GM18858 (cell line): ENCODE measurements at regions not wholly inside any gene's neighbourhood (a gene's known extent, or its start where the extent isn't known, plus 50 kb on each side); places are given as distances from the start of the nearest gene placed in this dataset.

Experiments used
- ATAC-seq: cut with Tn5 transposase; IDR thresholded peaks from one replicate; pipeline ENCODE4 v1.9.1; 2021; ENCODE audit not compliant: unreplicated experiment

DNA sequence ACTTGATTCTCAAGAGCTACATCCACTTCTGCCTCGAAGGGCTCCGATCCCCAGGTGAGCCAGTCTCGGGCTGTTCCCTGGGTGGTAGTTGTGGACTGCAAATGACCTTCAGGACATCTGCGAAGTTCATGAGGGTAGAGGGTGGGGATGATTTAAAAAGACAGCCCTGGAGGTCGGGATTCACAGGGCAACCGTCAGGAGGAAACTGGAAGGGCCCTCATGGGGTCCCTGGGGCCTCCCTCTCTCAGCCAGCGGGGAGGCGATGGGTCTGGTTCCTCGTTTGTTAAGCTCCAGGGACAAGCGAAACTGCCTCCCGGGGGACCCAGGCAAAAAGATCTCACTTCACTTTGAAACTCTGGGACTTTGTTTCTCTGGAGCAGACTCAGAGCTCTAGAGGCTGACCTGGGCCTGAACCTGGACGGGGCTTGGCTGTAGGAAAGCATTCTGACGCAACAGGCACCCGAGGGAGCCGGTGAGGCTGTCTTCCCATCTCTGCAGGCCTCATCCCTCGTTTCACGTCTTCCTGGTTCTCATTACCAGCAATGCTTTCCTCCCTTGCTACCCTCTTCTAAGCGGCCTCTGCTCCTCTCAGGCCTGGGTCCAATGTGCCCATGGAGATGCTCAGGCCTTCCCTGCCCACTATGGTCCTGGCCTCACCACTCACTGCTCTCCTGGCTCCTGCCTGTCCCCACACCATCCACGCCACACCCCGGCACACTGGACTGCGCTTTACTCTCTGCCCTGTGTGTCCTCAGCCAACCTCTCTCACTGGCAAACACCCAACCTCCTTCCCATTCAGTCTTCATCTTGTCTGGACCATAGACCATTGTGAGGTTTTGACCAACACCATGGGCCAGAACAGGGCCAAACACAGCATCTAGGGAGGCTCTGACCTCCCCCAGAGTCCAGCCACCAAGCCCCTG lies 214.2 kb upstream of the TNRC6C start:
- ATAC-seq: no peak

DNA sequence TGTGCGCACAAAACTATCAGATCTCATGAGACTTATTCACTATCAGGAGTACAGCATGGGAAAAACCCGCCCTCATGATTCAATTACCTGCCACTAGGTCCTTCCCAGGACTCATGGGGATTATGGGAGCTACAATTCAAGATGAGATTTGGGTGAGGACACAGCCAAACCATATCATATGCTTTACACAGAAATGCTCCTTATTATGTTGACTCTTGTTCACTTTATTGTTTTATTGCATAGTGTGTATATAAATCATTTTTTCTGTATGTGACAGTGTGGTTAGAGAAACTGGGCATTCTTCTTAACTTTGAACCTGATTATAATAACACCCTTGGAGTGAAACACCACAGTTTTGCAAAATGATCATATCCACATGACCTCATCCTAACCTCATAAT lies 212.8 kb upstream of the TNRC6C start:
- ATAC-seq: no peak

DNA sequence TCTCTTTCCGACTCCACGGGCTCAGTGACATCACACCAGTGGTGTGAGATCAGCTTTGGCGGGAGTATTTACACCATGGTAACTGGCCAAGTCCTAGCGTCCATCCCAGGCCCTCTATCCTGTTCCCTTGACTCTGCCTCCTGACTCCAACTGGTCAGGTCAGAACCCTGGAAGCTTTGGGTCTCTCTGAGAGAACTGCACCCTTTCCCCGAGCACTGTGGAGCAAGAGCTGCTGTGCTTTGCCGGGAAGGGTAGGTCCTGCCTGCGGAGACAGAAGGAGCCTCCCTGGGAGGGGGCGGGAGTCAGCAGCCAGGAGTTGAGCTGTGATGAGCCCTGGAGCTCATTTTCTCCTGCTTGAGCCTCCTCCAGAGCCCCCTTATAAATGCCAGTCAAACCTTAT lies 212.1 kb upstream of the TNRC6C start:
- no peak for ATAC-seq

DNA sequence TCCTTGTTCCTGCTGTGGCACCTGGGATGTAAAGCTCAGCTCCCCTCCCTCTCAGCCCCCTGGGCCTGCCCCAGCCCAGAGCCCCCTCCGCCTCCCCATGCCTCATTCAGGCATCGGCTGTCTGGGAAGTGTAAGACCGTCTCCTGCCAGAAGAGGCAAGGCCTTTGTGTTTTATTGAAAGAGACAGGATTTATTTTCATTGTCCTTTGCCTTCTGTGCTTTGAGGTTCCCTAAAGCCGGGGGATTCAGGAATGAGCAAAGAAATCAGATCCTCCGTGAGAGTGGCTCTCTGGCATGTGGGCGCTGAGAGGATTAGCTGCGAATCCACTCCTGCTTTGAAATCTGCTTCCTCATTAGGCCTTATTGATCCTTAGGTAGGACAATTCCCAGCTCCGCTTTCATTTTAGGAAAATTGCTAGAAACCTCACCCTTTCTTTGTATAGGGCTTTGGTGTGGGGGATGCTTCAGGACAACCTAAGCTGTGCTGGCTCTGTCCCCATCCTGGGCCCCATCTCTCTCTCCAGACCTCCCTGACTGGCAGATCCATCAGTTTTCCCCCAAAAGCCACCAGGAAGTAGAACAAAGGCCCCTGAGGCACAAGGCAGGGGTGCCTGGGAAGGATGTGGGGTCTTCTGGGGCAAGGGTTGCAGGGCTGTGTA lies 211.5 kb upstream of the TNRC6C start:
- ATAC-seq: no peak

DNA sequence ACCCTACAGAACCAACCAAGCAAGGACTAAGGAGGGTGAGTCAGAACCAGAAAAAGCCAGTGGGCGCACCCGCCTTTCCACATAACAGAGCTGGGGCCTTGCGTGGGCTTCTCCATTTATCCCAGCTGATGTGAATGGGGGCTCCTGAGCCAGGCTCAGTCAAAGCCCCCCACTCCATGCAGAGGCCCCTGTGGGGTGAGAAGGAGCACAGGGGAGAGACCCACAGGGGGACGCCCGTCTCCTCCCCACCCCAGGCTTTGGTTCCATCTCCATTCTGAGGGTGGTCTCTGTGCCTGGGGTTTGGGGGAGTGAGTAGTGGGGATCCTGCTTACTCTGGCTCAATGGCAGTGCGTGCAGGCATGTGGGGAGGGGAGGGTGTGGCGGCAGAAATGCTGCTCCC lies 210.1 kb upstream of the TNRC6C start:
- no peak for ATAC-seq

DNA sequence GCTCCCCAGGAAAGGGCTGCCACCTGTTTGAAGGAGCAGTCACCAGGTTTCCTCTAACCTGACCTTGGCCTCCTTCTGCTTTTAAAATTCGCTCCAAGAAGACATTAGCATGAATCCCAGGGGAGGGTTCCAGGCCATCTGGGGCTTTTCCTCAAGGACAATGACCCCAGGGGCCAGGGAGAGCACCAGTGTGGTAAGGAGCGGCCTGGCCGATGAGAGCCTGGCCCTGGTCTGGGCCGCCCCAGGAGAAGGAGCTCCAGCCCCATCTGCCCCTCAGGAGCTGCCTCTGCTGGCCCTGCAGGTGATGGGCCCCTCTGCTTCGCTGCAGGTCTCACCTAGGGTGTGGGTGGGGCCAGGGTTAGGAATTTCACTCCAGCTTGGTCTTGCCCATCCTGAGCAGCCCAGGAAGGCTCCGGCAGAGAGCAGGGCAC lies 209.2 kb upstream of the TNRC6C start:
- ATAC-seq: no peak

DNA sequence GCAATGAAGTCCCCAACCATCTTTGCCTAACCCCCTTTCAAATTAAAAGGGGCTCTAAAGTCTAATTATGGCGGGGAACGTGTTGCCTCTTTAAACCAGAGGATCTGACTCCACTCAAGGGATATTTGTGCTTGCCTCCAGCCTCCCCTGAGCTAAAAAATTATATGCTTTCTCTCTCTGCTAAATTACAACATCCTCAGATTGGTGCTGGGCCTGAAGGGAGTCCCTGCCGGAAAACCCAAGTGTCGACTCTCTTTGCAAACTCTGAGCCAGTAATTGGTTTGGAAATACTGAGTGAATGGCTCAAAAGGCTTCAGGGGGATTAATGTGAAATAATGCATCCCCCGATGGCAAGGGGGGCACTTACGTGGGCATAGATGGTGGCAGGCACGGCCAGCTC lies 208.5 kb upstream of the TNRC6C start:
- ATAC-seq: no peak

DNA sequence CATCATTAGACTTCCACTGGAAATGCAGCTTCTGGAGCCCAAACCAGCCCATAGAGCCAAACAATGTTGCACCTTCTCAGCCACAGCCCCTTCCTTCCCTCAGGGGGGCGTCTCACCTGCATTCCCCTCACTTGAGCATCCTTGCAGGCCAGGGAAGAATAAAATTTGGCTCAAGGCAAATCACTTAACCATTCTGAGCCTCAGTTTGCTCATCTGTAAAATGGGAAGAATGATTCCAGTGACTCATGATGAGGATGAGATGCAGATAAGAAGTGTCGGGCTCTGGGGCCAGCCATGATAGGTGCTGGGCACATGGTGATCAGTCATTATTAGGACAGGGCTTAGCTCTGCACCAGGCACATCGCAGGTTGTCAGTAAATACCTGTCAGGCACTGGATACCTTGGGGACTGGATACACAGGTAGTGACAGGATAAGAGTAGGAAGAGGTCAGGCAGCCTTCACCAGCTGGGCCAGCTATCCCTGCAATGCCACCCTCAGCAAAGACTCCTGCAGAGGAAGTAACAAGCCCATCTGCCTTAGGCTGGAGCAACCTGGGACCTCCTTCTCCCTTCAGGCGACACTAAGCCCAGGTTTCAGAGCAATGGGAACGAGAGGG lies 208.0 kb upstream of the TNRC6C start:
- ATAC-seq: no peak

DNA sequence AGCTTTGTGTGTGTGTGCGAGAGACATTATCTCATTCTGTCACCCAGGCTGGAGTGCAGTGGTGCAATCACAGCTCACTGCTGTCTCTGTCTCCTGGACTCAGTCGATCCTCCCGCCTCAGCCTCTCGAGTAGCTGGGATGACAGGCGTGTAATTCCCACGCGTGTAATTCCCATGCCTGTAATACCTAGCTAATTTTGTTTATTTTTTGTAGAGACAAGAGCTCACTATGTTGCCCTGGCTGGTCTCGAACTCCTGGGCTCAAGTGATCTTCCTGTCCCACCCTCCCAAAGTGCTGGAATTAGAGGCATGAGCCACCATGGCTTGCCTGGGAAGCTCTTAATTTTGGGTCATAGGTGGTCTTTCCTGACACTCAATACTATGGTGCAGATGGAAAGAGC lies 205.3 kb upstream of the TNRC6C start:
- no peak for ATAC-seq

DNA sequence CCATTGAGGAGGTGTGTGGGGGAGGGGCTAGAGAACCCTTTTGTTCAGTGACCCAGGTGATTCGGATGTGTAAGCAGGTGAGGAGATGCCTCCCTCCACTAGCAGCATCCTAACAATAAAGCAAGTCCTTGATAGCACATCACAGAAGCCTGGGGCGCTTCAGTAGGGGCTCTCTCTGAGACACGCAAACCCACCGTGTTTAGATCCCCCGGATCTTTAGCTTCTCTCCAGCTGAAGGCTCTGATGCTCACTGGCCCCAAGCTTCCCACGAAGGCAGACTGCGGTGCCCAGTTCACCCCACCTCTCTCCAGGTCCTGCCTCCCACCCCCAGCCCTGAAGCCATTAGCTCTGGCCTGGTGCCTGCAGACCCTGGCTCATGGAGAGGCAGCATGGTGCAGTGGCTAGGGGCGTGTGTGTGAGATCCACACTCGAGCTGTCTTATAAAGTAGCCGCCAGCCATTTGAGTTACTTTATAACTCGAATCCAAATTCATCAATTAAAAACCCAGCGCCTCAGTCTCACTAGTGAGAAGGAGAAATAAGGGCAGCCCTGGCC lies 204.7 kb upstream of the TNRC6C start:
- no peak for ATAC-seq

DNA sequence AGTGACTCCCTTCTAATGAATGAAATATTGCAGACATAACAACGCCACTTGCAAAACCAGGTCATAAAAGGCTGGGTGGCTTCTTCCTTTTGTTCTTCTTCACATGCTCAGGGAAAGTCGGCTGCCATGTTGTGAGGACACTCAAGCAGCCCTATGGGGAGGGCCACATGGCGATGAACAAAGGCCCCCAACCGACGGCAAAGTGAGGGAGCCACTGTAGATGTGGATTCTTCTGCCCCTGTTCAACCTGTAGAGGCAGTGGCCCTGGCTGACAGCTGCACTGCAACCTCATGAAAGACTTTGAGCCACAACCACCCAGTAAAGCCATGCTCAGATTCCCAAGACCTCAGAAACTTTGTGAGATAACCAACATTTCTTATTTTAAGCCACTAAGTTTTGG lies 203.5 kb upstream of the TNRC6C start:
- no peak for ATAC-seq

DNA sequence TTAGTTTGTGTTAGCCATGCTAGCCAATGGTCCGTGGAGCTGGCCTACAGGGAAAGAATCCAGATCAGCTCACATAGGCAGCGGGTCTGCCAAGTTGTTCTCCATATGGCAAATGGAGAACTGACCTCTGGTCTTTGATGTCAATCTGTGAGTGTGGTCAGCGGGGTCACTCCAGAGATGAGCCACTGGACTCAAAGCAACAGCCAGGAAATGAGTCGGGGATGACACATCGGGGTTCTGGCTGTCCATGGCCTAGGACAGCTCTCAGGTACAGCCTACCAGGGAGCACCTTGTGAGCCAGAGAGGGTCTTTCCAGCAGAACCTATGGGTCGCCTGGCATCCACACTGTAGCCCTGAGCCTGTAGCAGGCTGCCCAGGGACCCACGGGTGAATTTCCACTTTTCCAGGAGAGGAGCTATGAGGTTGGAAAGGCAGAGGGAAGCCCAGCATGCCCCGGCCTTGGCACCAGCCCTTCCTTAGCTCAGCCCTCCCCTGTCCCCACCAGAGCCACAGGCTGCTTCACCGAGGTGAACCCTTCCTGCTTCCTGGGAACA lies 203.0 kb upstream of the TNRC6C start:
- no peak for ATAC-seq

DNA sequence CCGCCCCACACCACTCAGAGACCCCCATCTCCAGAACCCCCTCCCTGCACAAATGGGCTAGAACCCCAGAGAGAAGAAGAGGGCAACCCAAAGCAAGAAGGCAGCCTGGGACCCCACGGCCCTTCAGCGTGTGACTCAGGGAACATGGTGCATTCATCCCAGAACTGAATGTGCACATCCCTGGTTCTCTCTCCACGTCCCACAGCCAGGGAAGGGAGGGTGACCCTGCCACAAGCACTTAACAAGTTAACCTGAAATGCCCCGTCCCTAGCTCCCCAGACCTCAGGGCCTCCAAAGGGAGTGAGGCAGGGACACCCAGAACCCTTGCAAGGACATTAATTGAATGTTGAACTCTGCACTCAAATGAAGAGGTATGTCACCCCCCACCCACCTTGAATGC lies 202.5 kb upstream of the TNRC6C start:
- ATAC-seq: no peak

DNA sequence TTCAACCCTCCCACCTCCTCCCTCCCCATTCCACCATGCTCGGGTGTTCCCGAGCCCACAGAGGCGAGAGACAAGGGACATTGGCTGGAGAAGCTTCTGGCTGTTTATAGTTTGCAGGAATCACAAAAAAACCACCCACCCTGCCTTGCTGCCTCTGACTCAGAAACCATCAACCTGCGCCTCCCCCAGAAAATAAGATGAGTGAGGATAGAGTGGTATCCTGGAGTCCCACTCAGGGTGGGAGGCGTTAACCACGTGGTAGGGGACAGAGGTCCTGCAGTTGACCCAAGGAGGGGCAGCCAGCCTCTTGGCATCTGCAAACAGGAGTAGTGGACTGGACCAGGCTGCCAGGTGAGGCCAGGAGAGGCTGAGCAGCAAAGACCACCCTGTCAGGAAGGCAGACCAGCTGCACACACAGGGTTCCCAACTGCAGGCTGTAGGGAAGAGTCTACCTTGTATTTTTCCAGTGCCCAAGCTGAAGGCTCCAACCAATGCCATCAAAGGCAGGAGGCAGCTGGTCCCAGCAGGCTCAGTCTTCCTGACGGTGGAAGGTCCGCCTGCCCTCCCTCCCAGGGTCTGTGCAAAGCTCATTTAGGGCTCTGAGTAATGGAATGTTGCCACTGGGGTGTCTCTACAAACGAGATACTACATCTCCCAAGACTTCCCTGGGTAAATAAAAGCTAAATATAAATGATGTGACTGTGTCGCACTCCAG lies 201.5 kb upstream of the TNRC6C start:
- ATAC-seq: no peak

DNA sequence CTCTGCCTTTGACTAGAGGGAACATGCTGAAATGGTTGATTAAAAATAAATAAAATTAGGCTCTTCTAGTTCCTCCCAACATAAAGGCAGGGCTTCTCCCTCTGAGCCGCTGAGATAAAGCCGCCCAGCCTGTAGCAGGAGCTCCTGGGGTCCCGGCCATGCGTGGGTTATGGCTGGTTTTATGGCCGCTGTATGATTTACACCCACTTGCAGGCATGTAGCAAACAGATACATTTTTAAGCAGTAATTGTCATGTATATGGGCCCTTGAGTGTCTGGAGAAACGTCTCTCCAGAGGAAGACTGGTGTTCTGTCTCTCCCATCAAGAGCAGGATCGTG lies 201.0 kb upstream of the TNRC6C start:
- ATAC-seq: no peak

DNA sequence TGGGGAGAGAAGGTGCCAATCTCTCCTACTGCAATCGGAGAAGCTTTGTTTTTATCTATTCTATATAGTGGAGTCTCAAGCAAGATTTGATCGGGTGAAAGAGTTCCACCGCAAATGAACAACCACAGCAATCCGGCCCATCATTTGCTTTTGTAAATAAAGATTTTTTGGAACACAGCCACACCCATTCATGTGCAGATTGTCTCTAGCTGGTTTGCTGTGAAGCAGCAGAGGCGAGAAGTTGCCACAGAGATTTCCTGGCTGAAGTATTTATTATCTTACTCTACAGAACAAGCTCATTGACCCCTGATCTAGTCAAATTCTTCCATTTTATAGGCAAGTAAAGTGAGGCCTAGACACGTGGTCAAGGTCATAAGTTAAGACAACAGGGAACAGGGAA lies 195.5 kb upstream of the TNRC6C start:
- ATAC-seq: no peak

DNA sequence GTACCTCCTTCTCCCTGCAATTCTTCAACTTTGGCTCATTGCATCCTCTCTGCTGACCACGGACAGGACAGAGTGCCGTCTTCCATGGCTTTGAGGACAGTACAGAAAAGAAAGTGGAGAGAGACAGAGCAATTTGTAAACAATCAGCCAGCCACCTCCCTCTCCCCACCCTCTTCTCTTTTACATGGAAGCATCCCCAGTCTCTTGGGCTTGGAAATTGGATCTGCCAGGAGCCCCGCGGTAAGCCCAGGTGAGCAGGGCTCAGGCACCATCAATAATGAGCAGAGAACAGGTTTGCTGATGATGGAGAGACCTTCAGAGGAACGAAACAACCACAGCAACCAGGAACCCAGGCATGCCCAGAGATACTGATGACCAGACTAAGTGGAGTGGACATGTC lies 194.9 kb upstream of the TNRC6C start:
- no peak for ATAC-seq

DNA sequence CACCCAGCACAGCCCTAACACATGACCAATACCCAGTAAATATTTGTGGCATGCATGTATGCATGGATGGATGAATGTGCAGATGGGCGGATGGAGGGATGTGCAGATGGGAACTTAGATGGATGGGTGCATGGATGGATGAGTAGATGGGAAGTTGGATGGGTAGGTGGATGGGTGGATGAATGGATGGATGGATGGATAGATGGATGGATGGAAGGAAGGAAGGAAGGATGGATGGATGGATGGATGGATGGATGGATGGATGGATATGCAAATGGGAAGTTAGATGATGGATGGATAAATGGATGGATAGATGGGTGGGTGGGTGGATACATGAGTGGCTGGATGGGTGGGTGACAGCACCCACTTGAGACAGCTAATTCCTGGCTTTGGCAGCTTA lies 193.2 kb upstream of the TNRC6C start:
- ATAC-seq: no peak

DNA sequence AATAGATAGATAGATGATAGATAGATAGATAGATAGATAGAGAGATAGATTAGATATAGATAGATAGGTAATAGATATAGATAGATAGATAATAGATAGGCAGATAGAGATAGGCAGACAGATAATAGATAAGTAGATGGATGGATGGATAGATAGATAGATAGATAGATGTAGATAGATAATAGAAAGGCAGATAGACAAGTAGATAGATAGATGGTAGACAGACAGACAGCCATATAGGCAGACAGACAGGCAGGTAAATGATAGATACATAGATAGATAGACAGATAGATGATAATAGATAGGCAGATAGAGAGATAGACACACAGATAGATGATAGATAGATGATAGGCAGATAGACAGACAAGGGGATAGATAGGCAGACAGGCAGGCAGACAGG lies 191.4 kb upstream of the TNRC6C start:
- no peak for ATAC-seq

DNA sequence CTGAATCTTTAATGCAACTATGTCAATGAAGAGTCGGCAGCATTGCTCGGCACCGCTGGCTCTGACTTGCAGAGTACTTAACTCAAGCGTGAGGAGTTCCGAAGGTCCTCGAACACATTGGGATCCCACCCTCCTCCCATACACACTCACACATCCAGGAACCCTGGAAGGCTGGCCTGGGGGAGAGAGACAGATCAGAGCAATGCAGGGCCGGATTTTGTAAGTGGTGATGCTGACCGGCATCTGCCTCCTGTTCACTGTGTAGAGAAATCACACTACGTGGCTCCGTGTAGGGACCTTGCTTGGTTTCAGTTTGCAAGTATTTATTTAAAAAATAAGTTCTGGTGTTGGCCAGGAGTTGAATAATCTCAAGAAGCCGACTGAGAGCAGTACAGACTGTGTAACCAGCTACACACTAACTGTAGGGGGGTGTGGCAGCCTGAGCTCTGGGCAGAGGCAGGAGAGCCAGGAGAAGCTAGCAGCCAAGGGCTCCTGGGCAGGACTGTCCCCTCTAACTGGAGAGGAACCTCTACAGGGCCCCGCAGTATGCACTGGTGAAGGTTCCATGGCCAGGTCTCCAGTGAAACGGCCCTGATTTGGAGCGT lies 190.2 kb upstream of the TNRC6C start:
- no peak for ATAC-seq

DNA sequence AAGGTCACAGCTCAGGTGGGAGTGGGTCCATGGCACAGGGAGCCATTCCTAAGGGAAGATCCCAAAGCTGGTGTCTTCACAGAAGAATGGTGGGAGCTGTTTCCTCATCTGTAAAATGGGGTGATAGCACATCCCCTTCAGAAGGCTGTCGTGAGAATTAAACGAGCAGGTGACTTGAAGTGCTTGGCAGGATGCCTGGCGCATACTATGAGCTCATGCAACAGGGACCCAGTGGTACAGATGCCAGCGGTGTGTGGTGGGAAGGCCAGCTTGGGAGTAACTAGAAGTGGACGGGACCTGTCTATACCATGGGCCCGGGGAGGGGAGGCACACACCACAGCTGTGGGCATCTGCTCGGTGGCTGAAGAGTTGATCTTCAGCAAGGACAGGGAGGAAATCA lies 189.3 kb upstream of the TNRC6C start:
- ATAC-seq: no peak
